Stimulated activated CD4-positive, alpha-beta T cell treated with anti-CD3 and anti-CD28 coated beads, Interleukin-4, amount 100 ng/mL, for 4 hours (primary cell): ENCODE measurements at regions not wholly inside any gene's neighbourhood (a gene's known extent, or its start where the extent isn't known, plus 50 kb on each side); places are given as distances from the start of the nearest gene placed in this dataset.

Source experiments
- DNase-seq, 2 experiments: peaks; one replicate each; pipeline ENCODE4 v3.0.0-alpha.2; 2020

GRCh38 chr16:85312642-85313525, 200.6 kb upstream of the CIBAR2 start:
- no peak for DNase-seq

GRCh38 chr16:85313526-85314301, 201.4 kb upstream of the CIBAR2 start:
- DNase-seq = no peak

GRCh38 chr16:85314512-85314971, 202.3 kb upstream of the CIBAR2 start:
- DNase-seq = no peak

- DNase-seq = no peak
Observed at GRCh38 chr16:85315866-85316265, 203.6 kb upstream of the CIBAR2 start.

GRCh38 chr16:85316321-85316919, 204.1 kb upstream of the CIBAR2 start:
- peak; percentile 17 to 48 for DNase-seq

GRCh38 chr16:85316944-85317343, 204.7 kb upstream of the CIBAR2 start:
- no peak for DNase-seq

- DNase-seq = no peak
Observed at GRCh38 chr16:85317704-85318103, 205.4 kb upstream of the CIBAR2 start.

- no peak for DNase-seq
Observed at GRCh38 chr16:85319208-85319983, 207.1 kb upstream of the CIBAR2 start.

- no peak for DNase-seq
Observed at GRCh38 chr16:85319984-85320440, 207.7 kb upstream of the CIBAR2 start.

- DNase-seq = no peak
Observed at GRCh38 chr16:85320677-85321385, 208.6 kb upstream of the CIBAR2 start.

GRCh38 chr16:85321509-85322271, 209.4 kb upstream of the CIBAR2 start:
- no peak for DNase-seq

- no peak for DNase-seq
Observed at GRCh38 chr16:85323230-85323960, 211.1 kb upstream of the CIBAR2 start.

- DNase-seq = no peak
Observed at GRCh38 chr16:85323961-85324253, 211.6 kb upstream of the CIBAR2 start.

- DNase-seq = no peak
Observed at GRCh38 chr16:85324488-85324887, 212.2 kb upstream of the CIBAR2 start.

- no peak for DNase-seq
Observed at GRCh38 chr16:85326113-85326793, 214.0 kb upstream of the CIBAR2 start.

- DNase-seq = no peak
Observed at GRCh38 chr16:85326794-85327181, 214.5 kb upstream of the CIBAR2 start.

GRCh38 chr16:85327731-85328675, 215.7 kb upstream of the CIBAR2 start:
- no peak for DNase-seq

- no peak for DNase-seq
Observed at GRCh38 chr16:85328676-85329058, 216.4 kb upstream of the CIBAR2 start.
